ENCODE measurements at regions not wholly inside any gene's neighbourhood (a gene's known extent, or its start where the extent isn't known, plus 50 kb on each side); places are given as distances from the start of the nearest gene placed in this dataset.
"Not testable (repeated sequence)": the region's sequence is repeated elsewhere in the genome, so short reads cannot be mapped to it uniquely, and the experiment has no call there.

- no CpG with 5 or more reads among the region's 3 CpGs for WGBS (ENCODE audit: insufficient coverage)
- Histone ChIP-seq H3K36me3 (ENCODE audit: control insufficient read depth, insufficient read depth, low read length) (no peaks in the 10 kb centered on the region), H3K4me3 (ENCODE audit: low read length) (no peak overlapping the region), H3K27ac (ENCODE audit: low read length) (no peak overlapping the region), H3K27me3 (ENCODE audit: control insufficient read depth, insufficient read depth, low read length) (no peaks in the 10 kb centered on the region), H3K4me1 (ENCODE audit: control insufficient read depth, insufficient read depth, low read length) (no peaks in the 10 kb centered on the region), H3K9me3 (replicated peaks; ENCODE audit: control insufficient read depth, low read depth, low read length) (no peaks in the 10 kb centered on the region)
- no peak for DNase-seq
Observed at GRCh38 chr9:102768002-102768401, 227.1 kb upstream of the CYLC2 start.

DNA sequence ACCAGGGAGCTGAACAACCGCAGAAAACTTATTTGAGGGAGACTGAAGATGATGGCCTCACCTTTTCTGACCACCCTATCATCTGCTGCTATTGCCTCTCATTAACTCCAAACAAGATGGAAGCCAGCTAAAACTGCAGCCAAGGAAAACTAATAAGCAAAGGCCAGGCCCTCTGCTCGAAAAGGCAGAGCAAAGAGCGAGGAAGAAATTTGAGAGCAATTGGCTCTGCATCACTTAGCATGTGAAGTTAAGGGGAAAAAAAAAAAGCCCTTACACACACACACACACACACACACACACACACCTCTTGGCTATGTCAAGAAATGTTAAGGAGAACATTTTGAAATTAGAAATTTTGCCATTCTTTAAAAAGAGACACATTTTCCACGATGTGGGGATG lies 228.1 kb upstream of the CYLC2 start:
- DNase-seq: peak; percentile 6
- H3K9me3 ChIP-seq (replicated peaks; ENCODE audit: control insufficient read depth, low read depth, low read length): no peaks in the 10 kb centered on the region
- H3K4me1 ChIP-seq (ENCODE audit: control insufficient read depth, insufficient read depth, low read length): no peaks in the 10 kb centered on the region
- H3K27ac ChIP-seq (ENCODE audit: low read length): no peak overlapping the region
- no peak overlapping the region for H3K4me3 ChIP-seq (ENCODE audit: low read length)
- H3K36me3 ChIP-seq (ENCODE audit: control insufficient read depth, insufficient read depth, low read length): no peaks in the 10 kb centered on the region
- H3K27me3 ChIP-seq (ENCODE audit: control insufficient read depth, insufficient read depth, low read length): no peaks in the 10 kb centered on the region
- WGBS (ENCODE audit: insufficient coverage): no CpG with 5 or more reads among the region's 4 CpGs

GRCh38 chr9:102740578-102740977 lies 254.6 kb upstream of the CYLC2 start:
- Histone ChIP-seq H3K36me3 (ENCODE audit: control insufficient read depth, insufficient read depth, low read length) (no peaks in the 10 kb centered on the region), H3K27ac (ENCODE audit: low read length) (no peak overlapping the region), H3K4me1 (ENCODE audit: control insufficient read depth, insufficient read depth, low read length) (no peaks in the 10 kb centered on the region), H3K4me3 (ENCODE audit: low read length) (no peak overlapping the region), H3K27me3 (ENCODE audit: control insufficient read depth, insufficient read depth, low read length) (no peaks in the 10 kb centered on the region), H3K9me3 (replicated peaks; ENCODE audit: control insufficient read depth, low read depth, low read length) (no peaks in the 10 kb centered on the region)
- peak; percentile 1 for DNase-seq
- WGBS (ENCODE audit: insufficient coverage): 20% methylated on average over 1 of the region's 1 CpG

DNA sequence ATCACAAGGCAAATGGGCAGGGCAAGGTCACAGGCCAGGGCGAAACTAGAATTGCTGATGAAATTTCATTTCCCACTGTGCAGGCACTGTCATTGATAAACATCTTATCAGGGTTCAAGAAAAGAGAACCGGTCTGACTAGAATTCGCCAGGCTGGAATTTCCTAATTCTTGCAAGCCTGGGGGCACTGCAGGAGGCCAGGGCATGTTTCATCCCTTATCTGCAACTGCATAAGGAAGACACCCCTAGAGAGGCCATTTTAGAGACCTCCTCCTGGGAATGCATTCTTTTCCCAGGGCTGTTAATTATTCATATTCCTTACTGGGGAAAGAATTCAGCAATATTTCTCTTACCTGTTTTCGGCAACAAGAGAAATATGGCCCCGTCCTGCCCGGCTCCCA lies 266.2 kb upstream of the CYLC2 start:
- no peaks in the 10 kb centered on the region for H3K4me1 ChIP-seq (ENCODE audit: control insufficient read depth, insufficient read depth, low read length)
- no peak overlapping the region for H3K4me3 ChIP-seq (ENCODE audit: low read length)
- WGBS (ENCODE audit: insufficient coverage): 86% methylated on average over 6 of the region's 6 CpGs
- H3K27me3 ChIP-seq (ENCODE audit: control insufficient read depth, insufficient read depth, low read length): no peaks in the 10 kb centered on the region
- H3K9me3 ChIP-seq (replicated peaks; ENCODE audit: control insufficient read depth, low read depth, low read length): peaks cover 4% of the 10 kb centered on the region
- H3K36me3 ChIP-seq (ENCODE audit: control insufficient read depth, insufficient read depth, low read length): no peaks in the 10 kb centered on the region
- H3K27ac ChIP-seq (ENCODE audit: low read length): no peak overlapping the region
- DNase-seq: no peak

DNA sequence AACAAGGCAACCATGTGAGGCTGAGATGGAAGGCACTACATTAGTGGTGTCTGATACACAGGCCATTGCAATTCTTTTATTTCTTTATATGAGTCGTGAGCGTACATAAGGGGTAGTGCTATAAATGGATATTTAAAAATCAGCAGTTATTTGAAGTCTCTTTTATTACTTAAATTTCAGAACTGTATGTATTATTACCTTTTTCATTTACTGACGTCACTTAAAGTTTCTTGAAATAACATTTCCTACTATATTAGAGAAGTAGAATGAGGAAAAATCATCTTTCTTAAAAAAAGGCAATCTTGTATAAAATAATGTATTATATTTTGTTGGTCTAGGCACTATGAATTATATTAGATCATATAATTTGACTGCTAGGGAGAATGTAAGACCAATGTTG lies 280.9 kb upstream of the CYLC2 start:
- WGBS (ENCODE audit: insufficient coverage): no CpG with 5 or more reads among the region's 3 CpGs
- Histone ChIP-seq H3K4me1 (ENCODE audit: control insufficient read depth, insufficient read depth, low read length) (no peaks in the 10 kb centered on the region), H3K9me3 (replicated peaks; ENCODE audit: control insufficient read depth, low read depth, low read length) (peaks cover 2% of the 10 kb centered on the region), H3K27me3 (ENCODE audit: control insufficient read depth, insufficient read depth, low read length) (no peaks in the 10 kb centered on the region), H3K36me3 (ENCODE audit: control insufficient read depth, insufficient read depth, low read length) (no peaks in the 10 kb centered on the region), H3K4me3 (ENCODE audit: low read length) (no peak overlapping the region), H3K27ac (ENCODE audit: low read length) (no peak overlapping the region)
- DNase-seq: no peak

GRCh38 chr9:102712910-102713309 lies 282.2 kb upstream of the CYLC2 start:
- not testable (repeated sequence) for H3K4me3 ChIP-seq (ENCODE audit: low read length); DNase-seq; H3K27ac ChIP-seq (ENCODE audit: low read length); H3K27me3 ChIP-seq (ENCODE audit: control insufficient read depth, insufficient read depth, low read length); H3K36me3 ChIP-seq (ENCODE audit: control insufficient read depth, insufficient read depth, low read length); H3K9me3 ChIP-seq (replicated peaks; ENCODE audit: control insufficient read depth, low read depth, low read length); H3K4me1 ChIP-seq (ENCODE audit: control insufficient read depth, insufficient read depth, low read length)
- 93% methylated on average over 4 of the region's 8 CpGs for WGBS (ENCODE audit: insufficient coverage)

DNA sequence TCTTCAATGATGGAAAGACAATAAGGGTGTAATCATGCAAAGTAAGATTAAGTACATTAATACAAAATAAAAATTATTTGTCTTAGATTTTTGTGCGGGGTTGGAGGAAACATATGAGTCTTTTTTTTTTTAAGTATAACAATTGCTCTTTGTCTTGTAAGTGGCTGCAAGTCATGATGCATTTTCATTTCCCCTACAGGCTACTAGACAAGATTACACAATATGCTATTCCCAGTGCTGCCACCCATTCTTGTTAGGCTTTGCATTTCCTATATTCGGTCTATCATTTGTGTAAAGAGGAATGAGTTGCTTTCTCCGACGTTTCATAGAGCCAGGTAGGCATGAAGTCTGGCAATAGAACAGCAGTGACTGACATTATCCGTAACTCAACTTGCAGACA lies 294.2 kb upstream of the CYLC2 start:
- Histone ChIP-seq H3K27me3 (ENCODE audit: control insufficient read depth, insufficient read depth, low read length) (no peaks in the 10 kb centered on the region), H3K4me3 (ENCODE audit: low read length) (no peak overlapping the region), H3K36me3 (ENCODE audit: control insufficient read depth, insufficient read depth, low read length) (no peaks in the 10 kb centered on the region), H3K27ac (ENCODE audit: low read length) (no peak overlapping the region), H3K4me1 (ENCODE audit: control insufficient read depth, insufficient read depth, low read length) (no peaks in the 10 kb centered on the region), H3K9me3 (replicated peaks; ENCODE audit: control insufficient read depth, low read depth, low read length) (no peaks in the 10 kb centered on the region)
- WGBS (ENCODE audit: insufficient coverage): 73% methylated on average over 3 of the region's 5 CpGs
- no peak for DNase-seq

- WGBS (ENCODE audit: insufficient coverage): 81% methylated on average over 3 of the region's 3 CpGs
- no peak overlapping the region for H3K4me3 ChIP-seq (ENCODE audit: low read length)
- DNase-seq: no peak
- H3K36me3 ChIP-seq (ENCODE audit: control insufficient read depth, insufficient read depth, low read length): no peaks in the 10 kb centered on the region
- no peaks in the 10 kb centered on the region for H3K4me1 ChIP-seq (ENCODE audit: control insufficient read depth, insufficient read depth, low read length)
- H3K27ac ChIP-seq (ENCODE audit: low read length): no peak overlapping the region
- no peaks in the 10 kb centered on the region for H3K9me3 ChIP-seq (replicated peaks; ENCODE audit: control insufficient read depth, low read depth, low read length)
- H3K27me3 ChIP-seq (ENCODE audit: control insufficient read depth, insufficient read depth, low read length): no peaks in the 10 kb centered on the region
Observed at GRCh38 chr9:102669220-102669619, 325.9 kb upstream of the CYLC2 start.

DNA sequence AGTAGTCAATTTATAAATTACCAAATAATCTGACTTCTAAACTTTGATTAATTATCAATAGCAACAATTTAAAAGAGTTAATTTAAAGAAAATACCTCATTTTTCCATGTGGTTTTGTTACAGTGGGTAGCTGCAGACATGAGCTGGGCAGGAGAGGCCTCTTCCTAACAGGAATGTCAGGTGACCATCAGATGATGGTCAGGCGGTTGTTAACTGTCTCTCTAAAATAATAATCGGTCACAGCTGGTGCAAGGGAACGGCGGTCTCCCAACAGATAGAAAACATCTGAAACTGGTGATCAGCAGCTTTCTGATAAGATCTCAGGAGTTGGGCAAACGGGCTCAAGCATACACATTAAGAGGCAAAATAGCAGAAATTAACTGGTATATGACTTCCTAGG lies 342.7 kb upstream of the CYLC2 start:
- 73% methylated on average over 3 of the region's 5 CpGs for WGBS (ENCODE audit: insufficient coverage)
- DNase-seq: no peak
- H3K27me3 ChIP-seq (ENCODE audit: control insufficient read depth, insufficient read depth, low read length): no peaks in the 10 kb centered on the region
- no peak overlapping the region for H3K27ac ChIP-seq (ENCODE audit: low read length)
- H3K4me3 ChIP-seq (ENCODE audit: low read length): no peak overlapping the region
- H3K4me1 ChIP-seq (ENCODE audit: control insufficient read depth, insufficient read depth, low read length): no peaks in the 10 kb centered on the region
- H3K9me3 ChIP-seq (replicated peaks; ENCODE audit: control insufficient read depth, low read depth, low read length): no peaks in the 10 kb centered on the region
- H3K36me3 ChIP-seq (ENCODE audit: control insufficient read depth, insufficient read depth, low read length): no peaks in the 10 kb centered on the region

DNA sequence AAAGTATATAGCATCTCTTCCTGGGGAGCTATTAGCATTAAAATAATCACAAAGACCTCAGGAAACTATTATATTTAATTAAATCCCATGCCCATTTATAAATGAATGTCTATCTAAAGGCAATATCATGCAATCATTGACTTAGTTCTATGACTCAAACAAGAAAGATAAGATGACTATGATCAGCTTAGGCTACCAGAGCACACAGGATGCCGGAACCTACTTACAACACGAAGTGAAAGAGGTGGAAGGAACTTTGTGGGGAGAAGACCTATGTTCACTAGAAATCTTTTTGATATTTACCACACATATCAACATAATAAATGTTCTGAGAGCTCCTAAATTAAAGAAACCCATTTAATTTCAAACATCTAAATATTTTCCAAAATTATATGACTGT lies 344.2 kb upstream of the CYLC2 start:
- WGBS (ENCODE audit: insufficient coverage): no CpG with 5 or more reads among the region's 2 CpGs

GRCh38 chr9:102642651-102643050 lies 352.5 kb upstream of the CYLC2 start:
- H3K9me3 ChIP-seq (replicated peaks; ENCODE audit: control insufficient read depth, low read depth, low read length): no peaks in the 10 kb centered on the region
- no peaks in the 10 kb centered on the region for H3K36me3 ChIP-seq (ENCODE audit: control insufficient read depth, insufficient read depth, low read length)
- no peaks in the 10 kb centered on the region for H3K27me3 ChIP-seq (ENCODE audit: control insufficient read depth, insufficient read depth, low read length)
- no peak overlapping the region for H3K27ac ChIP-seq (ENCODE audit: low read length)
- no peaks in the 10 kb centered on the region for H3K4me1 ChIP-seq (ENCODE audit: control insufficient read depth, insufficient read depth, low read length)
- WGBS (ENCODE audit: insufficient coverage): no CpG with 5 or more reads among the region's 1 CpG
- DNase-seq: no peak
- no peak overlapping the region for H3K4me3 ChIP-seq (ENCODE audit: low read length)

More for the DNA sequence above, 344.2 kb upstream of the CYLC2 start:
- H3K9me3 ChIP-seq (replicated peaks; ENCODE audit: control insufficient read depth, low read depth, low read length): no peaks in the 10 kb centered on the region
- no peak for DNase-seq
- H3K27ac ChIP-seq (ENCODE audit: low read length): no peak overlapping the region
- H3K4me1 ChIP-seq (ENCODE audit: control insufficient read depth, insufficient read depth, low read length): no peaks in the 10 kb centered on the region
- H3K27me3 ChIP-seq (ENCODE audit: control insufficient read depth, insufficient read depth, low read length): no peaks in the 10 kb centered on the region
- H3K4me3 ChIP-seq (ENCODE audit: low read length): no peak overlapping the region
- H3K36me3 ChIP-seq (ENCODE audit: control insufficient read depth, insufficient read depth, low read length): no peaks in the 10 kb centered on the region
